ENCODE measurements at regions not wholly inside any gene's neighbourhood (a gene's known extent, or its start where the extent isn't known, plus 50 kb on each side); places are given as distances from the start of the nearest gene placed in this dataset.

GRCh38 chr10:60661637-60662036, 116.6 kb upstream of the CDK1 start:
- TF ChIP-seq POLR2A (IDR thresholded peaks at IDR 0.05) (no peak), CTCF (IDR thresholded peaks at IDR 0.05) (no peak), EP300 (IDR thresholded peaks at IDR 0.05) (no peak)
- H3K27ac ChIP-seq, result no peak overlapping the region
- H3K4me1 ChIP-seq (ENCODE audit: insufficient read depth), result peaks cover 1% of the 10 kb centered on the region
- 60 to 75% (median 71%) methylated on average over 7 of the region's 7 CpGs for WGBS, 3 donors
- no peaks in the 10 kb centered on the region for H3K27me3 ChIP-seq
- no peak overlapping the region for H3K4me3 ChIP-seq
- no peaks in the 10 kb centered on the region for H3K36me3 ChIP-seq
- no peak for DNase-seq
- intact Hi-C loops (cut with DNase I), result no loop called here
- no peaks in the 10 kb centered on the region for H3K9me3 ChIP-seq

GRCh38 chr10:60660625-60661024, 117.7 kb upstream of the CDK1 start:
- no peak for TF ChIP-seq CTCF (IDR thresholded peaks at IDR 0.05)
- TF ChIP-seq POLR2A (IDR thresholded peaks at IDR 0.05), result no peak
- no peak for TF ChIP-seq EP300 (IDR thresholded peaks at IDR 0.05)
- Histone ChIP-seq H3K4me3 (no peak overlapping the region), H3K27ac (no peak overlapping the region), H3K36me3 (no peaks in the 10 kb centered on the region), H3K27me3 (no peaks in the 10 kb centered on the region), H3K4me1 (ENCODE audit: insufficient read depth) (peaks cover 1% of the 10 kb centered on the region), H3K9me3 (no peaks in the 10 kb centered on the region)
- no peak for DNase-seq
- WGBS, 3 donors, result 40 to 96% (median 52%) methylated on average over 1 of the region's 1 CpG
- intact Hi-C loops (cut with DNase I), result no loop called here

- intact Hi-C loops (cut with DNase I), result no loop called here
- Histone ChIP-seq H3K9me3 (no peaks in the 10 kb centered on the region), H3K27me3 (no peaks in the 10 kb centered on the region), H3K4me3 (no peak overlapping the region), H3K36me3 (no peaks in the 10 kb centered on the region), H3K27ac (no peak overlapping the region), H3K4me1 (ENCODE audit: insufficient read depth) (peaks cover 1% of the 10 kb centered on the region)
- TF ChIP-seq CTCF (IDR thresholded peaks at IDR 0.05) (no peak), POLR2A (IDR thresholded peaks at IDR 0.05) (no peak), EP300 (IDR thresholded peaks at IDR 0.05) (no peak)
- no peak for DNase-seq
- WGBS, 3 donors, result 54 to 73% (median 63%) methylated on average over 4 of the region's 4 CpGs
Measured at GRCh38 chr10:60654813-60655464, 123.3 kb upstream of the CDK1 start.

GRCh38 chr10:60652628-60653027, 125.7 kb upstream of the CDK1 start:
- Histone ChIP-seq H3K9me3 (no peaks in the 10 kb centered on the region), H3K4me1 (ENCODE audit: insufficient read depth) (peaks cover 1% of the 10 kb centered on the region), H3K27me3 (no peaks in the 10 kb centered on the region), H3K27ac (no peak overlapping the region), H3K4me3 (no peak overlapping the region), H3K36me3 (no peaks in the 10 kb centered on the region)
- no peak for DNase-seq
- TF ChIP-seq POLR2A (IDR thresholded peaks at IDR 0.05), result no peak
- no peak for TF ChIP-seq CTCF (IDR thresholded peaks at IDR 0.05)
- TF ChIP-seq EP300 (IDR thresholded peaks at IDR 0.05), result no peak
- 90 to 91% (median 91%) methylated on average over 6 of the region's 6 CpGs for whole genome bisulfite sequencing, 3 donors
- intact Hi-C loops (cut with DNase I), result no loop called here

Measured in ovary (tissue), 7 donors.